Spleen (tissue), 11 donors: ENCODE measurements at regions not wholly inside any gene's neighbourhood (a gene's known extent, or its start where the extent isn't known, plus 50 kb on each side); places are given as distances from the start of the nearest gene placed in this dataset.

ENCODE experiments used
- DNase-seq: peaks from one replicate; pipeline ENCODE4 v3.0.0-alpha.2; 2020
- H3K27ac ChIP-seq, 8 donors: fragments of 200-600 bp; sonication (generic) in 7 of 8; 1 replicate in 4 of 8; 2 replicates in 4 of 8; pipeline versions ENCODE4 v1.5.0 to v1.8.0; 2016 to 2021; ENCODE audit warnings: inconsistent platforms in 4 of 8, mild to moderate bottlenecking in 4 of 8, moderate library complexity in 1 of 8
- H3K27me3 ChIP-seq, 7 donors: fragments of 200-600 bp; sonication (generic) in 6 of 7; replicated peaks in 1 of 7; 1 replicate in 4 of 7; 2 replicates in 3 of 7; pipeline versions ENCODE4 v1.5.0 to v1.8.0; 2016 to 2021; ENCODE audit warnings: inconsistent platforms in 3 of 7, mild to moderate bottlenecking in 1 of 7
- H3K36me3 ChIP-seq, 6 donors: fragments of 200-600 bp; sonication (generic) in 5 of 6; 1 replicate in 4 of 6; 2 replicates in 2 of 6; pipeline versions ENCODE4 v1.5.0 to v1.8.0; 2016 to 2021; ENCODE audit warnings: inconsistent platforms in 2 of 6
- H3K4me1 ChIP-seq, 6 donors: fragments of 200-600 bp; sonication (generic) in 5 of 6; 1 replicate in 3 of 6; 2 replicates in 3 of 6; pipeline versions ENCODE4 v1.5.0 to v1.8.0; 2016 to 2021; ENCODE audit warnings: inconsistent platforms in 3 of 6
- H3K4me3 ChIP-seq, 8 donors: fragments of 200-600 bp; sonication (generic) in 7 of 8; 1 replicate in 4 of 8; 2 replicates in 4 of 8; pipeline versions ENCODE4 v1.5.0 to v1.8.0; 2016 to 2021; ENCODE audit warnings: inconsistent platforms in 4 of 8, mild to moderate bottlenecking in 4 of 8, moderate library complexity in 2 of 8
- H3K9me3 ChIP-seq, 8 donors: fragments of 200-600 bp; sonication (generic) in 7 of 8; 1 replicate in 4 of 8; 2 replicates in 4 of 8; pipeline versions ENCODE4 v1.5.0 to v1.8.0; 2016 to 2021; ENCODE audit warnings: inconsistent platforms in 4 of 8
- CTCF ChIP-seq, 11 experiments: fragments of 200-600 bp in 7 of 11; fragments of 450-650 bp in 4 of 11; sonication (generic) in 4 of 11; IDR thresholded peaks in 8 of 11; conservative IDR thresholded peaks in 3 of 11; 1 replicate in 7 of 11; 2 replicates in 4 of 11; pipeline versions ENCODE4 v1.4.0 to v1.8.0; 2016 to 2021; ENCODE audit warnings: antibody characterized with exemption in 11 of 11, inconsistent platforms in 4 of 11, mild to moderate bottlenecking in 1 of 11
- POLR2A ChIP-seq, 3 donors: fragments of 450-650 bp; IDR thresholded peaks; one replicate each; pipeline ENCODE4 v1.5.1; 2017; ENCODE audit warnings: antibody characterized with exemption in 3 of 3, mild to moderate bottlenecking in 1 of 3
- POLR2AphosphoS5 ChIP-seq, 3 donors: sonication (generic); formaldehyde crosslinking; IDR thresholded peaks; one replicate each; pipeline ENCODE4 v1.5.1; 2017; ENCODE audit warnings: antibody characterized with exemption in 3 of 3
- WGBS, 5 donors: extraction: QIAGEN DNeasy Blood & Tissue Kit in 3 of 5; methylation state at CpG; one replicate each; pipeline versions ENCODE4 v1.1.5 to v1.1.7; 2013 to 2018; 5-methylcytosine and 5-hydroxymethylcytosine counted together
- intact Hi-C: fragments of 100-400 bp; cut with DNase I; formaldehyde crosslinking; loops from one replicate; pipeline ENCODE4 v1.15.0; 2023; ENCODE audit warnings: low total_unique reads
- donor health status: healthy with polysubstance abuse.
- donor health status: DM: no; HTN: no; CAD: no; lungs with moderate emphysema.
- donor health status: DM: no; HTN: no; CAD: no.
- donor health status: Bipolar disorder and iron deficiency.
- donor health status: healthy.
- donor health status: DM: no; HTN: no; CAD: no.
- donor health status: DM: yes; HTN: yes; CAD: no.

- TF ChIP-seq CTCF (IDR thresholded peaks at IDR 0.05 in 8 of 11, conservative IDR thresholded peaks at IDR 0.05 in 3 of 11) (no peak), POLR2AphosphoS5 (IDR thresholded peaks at IDR 0.05) (no peak), POLR2A (IDR thresholded peaks at IDR 0.05) (no peak)
- WGBS, 5 donors, result 84 to 97% (median 88%) methylated on average over 1 of the region's 1 CpG
- no peaks in the 10 kb centered on the region for H3K4me1 ChIP-seq
- H3K27ac ChIP-seq, result no peak overlapping the region
- peaks cover 0 to 29% (median 0%) of the 10 kb centered on the region in 7 donors for H3K27me3 ChIP-seq
- H3K9me3 ChIP-seq, result no peaks in the 10 kb centered on the region
- intact Hi-C loops, result no loop called here
- no peaks in the 10 kb centered on the region for H3K36me3 ChIP-seq
- no peak overlapping the region for H3K4me3 ChIP-seq
- no peak for DNase-seq
These were observed 183.5 kb upstream of the FAM3C start for GRCh38 chr7:121579639-121580038.

GRCh38 chr7:121578669-121579068 lies 182.6 kb upstream of the FAM3C start:
- TF ChIP-seq POLR2AphosphoS5 (IDR thresholded peaks at IDR 0.05), result no peak
- TF ChIP-seq CTCF (IDR thresholded peaks at IDR 0.05 in 8 of 11, conservative IDR thresholded peaks at IDR 0.05 in 3 of 11), result no peak
- TF ChIP-seq POLR2A (IDR thresholded peaks at IDR 0.05), result no peak
- H3K4me1 ChIP-seq, result no peaks in the 10 kb centered on the region
- no peaks in the 10 kb centered on the region for H3K9me3 ChIP-seq
- no peaks in the 10 kb centered on the region for H3K36me3 ChIP-seq
- intact Hi-C loops, result no loop called here
- no peak overlapping the region for H3K27ac ChIP-seq
- WGBS, 5 donors, result 46 to 90% (median 73%) methylated on average over 3 of the region's 3 CpGs
- no peak overlapping the region for H3K4me3 ChIP-seq
- DNase-seq, result no peak
- H3K27me3 ChIP-seq, result peaks cover 0 to 29% (median 0%) of the 10 kb centered on the region in 7 donors

- no peak overlapping the region for H3K4me3 ChIP-seq
- no peak overlapping the region for H3K27ac ChIP-seq
- no peaks in the 10 kb centered on the region for H3K36me3 ChIP-seq
- H3K27me3 ChIP-seq, result peaks cover 0 to 26% (median 0%) of the 10 kb centered on the region in 7 donors
- intact Hi-C loops, result no loop called here
- no peaks in the 10 kb centered on the region for H3K4me1 ChIP-seq
- WGBS, 5 donors, result 55 to 73% (median 61%) methylated on average over 6 of the region's 6 CpGs
- TF ChIP-seq POLR2A (IDR thresholded peaks at IDR 0.05), result no peak
- TF ChIP-seq CTCF (IDR thresholded peaks at IDR 0.05 in 8 of 11, conservative IDR thresholded peaks at IDR 0.05 in 3 of 11), result no peak
- TF ChIP-seq POLR2AphosphoS5 (IDR thresholded peaks at IDR 0.05), result no peak
- DNase-seq, result no peak
- no peaks in the 10 kb centered on the region for H3K9me3 ChIP-seq
These were observed 180.2 kb upstream of the FAM3C start for GRCh38 chr7:121576148-121576917.

- Histone ChIP-seq H3K27me3 (peaks cover 0 to 17% (median 0%) of the 10 kb centered on the region in 7 donors), H3K36me3 (no peaks in the 10 kb centered on the region), H3K4me1 (no peaks in the 10 kb centered on the region), H3K27ac (no peak overlapping the region), H3K4me3 (no peak overlapping the region), H3K9me3 (no peaks in the 10 kb centered on the region)
- intact Hi-C loops, result no loop called here
- WGBS, 5 donors, result 70 to 85% (median 76%) methylated on average over 1 of the region's 1 CpG
- TF ChIP-seq POLR2A (IDR thresholded peaks at IDR 0.05), result no peak
- no peak for TF ChIP-seq CTCF (IDR thresholded peaks at IDR 0.05 in 8 of 11, conservative IDR thresholded peaks at IDR 0.05 in 3 of 11)
- no peak for TF ChIP-seq POLR2AphosphoS5 (IDR thresholded peaks at IDR 0.05)
- DNase-seq, result no peak
These were observed 179.2 kb upstream of the FAM3C start for GRCh38 chr7:121575194-121575765.
